SW480 (cell line): ENCODE measurements at regions not wholly inside any gene's neighbourhood (a gene's known extent, or its start where the extent isn't known, plus 50 kb on each side); places are given as distances from the start of the nearest gene placed in this dataset.
"Not testable (repeated sequence)": the region's sequence is repeated elsewhere in the genome, so short reads cannot be mapped to it uniquely, and the experiment has no call there.

Source experiments
- DNase-seq: peaks from one replicate; pipeline ENCODE4 v3.0.0-alpha.2; 2016; ENCODE audit warnings: low spot score

DNA sequence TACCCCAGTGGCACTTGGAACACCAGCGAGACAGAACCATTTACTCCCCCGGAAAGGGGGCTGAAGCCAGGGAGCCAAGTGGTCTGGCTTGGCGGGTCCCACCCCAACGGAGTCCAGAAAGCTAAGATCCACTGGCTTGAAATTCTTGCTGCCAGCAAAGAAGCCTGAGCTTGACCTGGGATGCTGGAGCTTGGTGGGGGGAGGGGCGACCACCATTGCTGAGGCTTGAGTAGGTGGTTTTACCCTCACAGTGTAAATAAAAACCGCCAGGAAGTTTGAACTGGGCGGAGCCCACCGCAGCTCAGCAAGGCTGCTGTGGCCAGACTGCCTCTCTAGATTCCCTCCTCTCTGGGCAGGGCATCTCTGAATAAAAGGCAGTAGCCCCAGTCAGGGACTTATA, 62.8 kb downstream of the RPS24 start:
- not testable (repeated sequence) for DNase-seq

DNA sequence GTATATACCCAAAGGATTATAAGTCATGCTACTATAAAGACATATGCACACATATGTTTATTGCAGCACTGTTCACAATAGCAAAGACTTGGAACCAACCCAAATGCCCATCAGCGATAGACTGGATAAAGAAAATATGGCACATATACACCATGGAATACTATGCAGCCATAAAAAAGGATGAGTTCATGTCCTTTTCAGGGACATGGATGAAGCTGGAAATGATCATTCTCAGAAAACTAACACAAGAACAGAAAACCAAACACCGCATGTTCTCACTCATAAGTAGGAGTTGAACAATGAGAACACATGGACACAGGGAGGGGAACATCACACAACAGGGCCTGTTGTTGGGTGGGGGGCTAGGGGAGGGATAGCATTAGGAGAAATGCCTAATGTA, 68.9 kb downstream of the RPS24 start:
- not testable (repeated sequence) for DNase-seq

DNA sequence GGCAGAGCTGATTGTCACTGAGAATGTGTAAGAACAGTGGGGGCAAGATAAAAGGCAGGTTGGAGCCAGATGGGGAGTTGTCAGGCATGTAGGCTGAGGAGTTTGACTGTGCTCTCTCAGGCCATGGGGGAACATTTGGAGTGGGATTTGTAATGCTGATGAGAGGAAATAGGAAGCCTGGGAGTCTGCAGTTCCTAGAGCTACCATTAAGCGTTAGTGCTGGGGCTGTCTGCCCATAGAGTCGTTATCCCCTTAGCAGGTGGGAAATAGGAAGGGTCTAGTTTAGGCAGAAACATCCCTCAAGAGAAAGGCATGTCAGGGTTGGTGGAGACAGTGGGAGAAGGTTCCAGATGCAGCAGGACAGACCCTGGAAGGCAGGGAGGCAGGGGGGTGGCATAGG, 75.5 kb downstream of the RPS24 start:
- no peak for DNase-seq

DNA sequence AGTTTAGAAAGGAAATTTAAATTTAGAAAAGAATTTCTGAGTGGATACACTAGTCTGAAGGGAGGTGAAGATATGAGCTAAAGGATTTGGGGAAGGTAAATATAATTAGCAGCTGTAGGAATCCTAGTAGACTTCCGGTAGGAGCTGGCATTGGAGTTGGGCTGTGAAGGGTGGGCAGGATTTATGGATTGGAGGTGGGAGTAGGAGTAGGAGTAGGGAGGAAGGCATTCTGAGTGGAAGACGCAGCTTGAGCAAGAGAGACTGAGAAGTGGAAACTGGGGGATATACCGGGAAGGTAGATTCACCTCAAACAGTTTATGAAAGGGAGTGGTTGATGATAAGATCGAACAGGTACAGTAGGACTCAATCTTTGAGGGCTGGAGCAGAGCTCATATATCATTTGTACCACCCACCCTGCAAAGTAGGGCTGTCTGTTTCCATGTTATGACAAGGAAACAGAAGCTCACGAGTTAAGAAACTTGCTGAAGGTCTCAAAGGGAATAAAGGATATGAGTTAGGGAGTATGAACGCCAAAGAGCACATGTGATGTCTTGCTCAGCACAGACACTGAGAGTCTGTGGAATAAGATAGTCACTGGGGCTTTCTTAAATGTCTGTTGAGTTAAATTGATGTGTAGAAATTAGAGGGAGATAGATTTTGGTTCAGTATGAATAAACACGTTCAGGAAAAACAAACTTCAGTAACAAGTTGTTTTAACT, 81.6 kb downstream of the RPS24 start:
- DNase-seq: no peak

DNA sequence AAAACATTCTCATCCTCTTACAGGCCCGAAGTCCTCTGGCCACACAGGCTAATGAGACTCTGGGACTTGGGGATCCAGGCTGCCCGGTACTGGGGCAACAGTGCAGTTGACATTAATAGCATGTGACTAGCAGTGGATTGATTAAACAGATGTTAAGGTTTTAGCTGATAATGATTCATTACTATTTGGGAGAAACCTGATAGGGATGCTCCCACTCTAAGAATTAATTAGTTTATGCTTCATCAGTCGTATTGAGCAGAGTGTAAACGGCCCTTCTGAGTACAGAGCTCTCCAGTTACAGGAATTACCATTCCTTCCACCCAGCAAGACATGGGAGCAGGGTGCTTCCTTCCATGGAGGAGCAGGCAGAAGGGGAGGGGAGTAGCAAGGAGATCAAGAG, 82.7 kb downstream of the RPS24 start:
- DNase-seq: no peak

DNA sequence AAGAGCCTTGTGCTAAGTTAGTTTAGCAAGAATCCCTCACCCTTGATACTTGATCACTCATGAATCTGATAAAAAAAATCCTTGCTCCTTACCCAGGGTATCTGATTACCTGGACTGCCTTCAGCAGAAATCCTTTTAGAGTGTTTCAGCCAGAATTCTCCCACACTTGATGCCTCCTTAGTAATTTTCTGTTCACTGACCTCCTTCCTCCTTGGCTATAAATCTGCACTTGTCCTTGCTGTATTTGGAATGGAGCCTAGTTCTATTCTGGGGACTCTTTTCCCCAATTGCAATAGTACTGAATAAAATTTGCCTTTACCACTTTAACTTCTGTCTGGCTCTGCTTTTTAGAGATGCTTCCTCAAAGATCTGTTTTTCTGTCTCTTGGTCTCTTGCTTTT, 84.9 kb downstream of the RPS24 start:
- no peak for DNase-seq

DNA sequence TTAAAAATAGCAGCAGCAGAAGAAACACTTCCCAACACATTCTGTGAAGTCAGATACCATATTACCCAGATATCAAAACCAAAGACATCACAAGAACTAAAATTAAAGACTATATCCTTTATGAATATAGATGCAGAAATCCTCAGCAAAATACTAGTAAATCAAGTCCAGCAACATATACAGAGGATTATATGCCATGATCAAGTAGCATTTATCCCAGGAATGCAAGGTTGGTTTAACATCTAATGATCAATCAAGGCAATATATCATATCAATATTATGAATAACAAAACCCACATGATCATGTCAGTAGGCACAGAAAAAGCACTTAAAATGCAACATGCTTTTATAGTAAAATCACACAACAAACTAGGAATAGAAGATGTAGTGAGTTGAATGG, 88.1 kb downstream of the RPS24 start:
- DNase-seq: no peak

DNA sequence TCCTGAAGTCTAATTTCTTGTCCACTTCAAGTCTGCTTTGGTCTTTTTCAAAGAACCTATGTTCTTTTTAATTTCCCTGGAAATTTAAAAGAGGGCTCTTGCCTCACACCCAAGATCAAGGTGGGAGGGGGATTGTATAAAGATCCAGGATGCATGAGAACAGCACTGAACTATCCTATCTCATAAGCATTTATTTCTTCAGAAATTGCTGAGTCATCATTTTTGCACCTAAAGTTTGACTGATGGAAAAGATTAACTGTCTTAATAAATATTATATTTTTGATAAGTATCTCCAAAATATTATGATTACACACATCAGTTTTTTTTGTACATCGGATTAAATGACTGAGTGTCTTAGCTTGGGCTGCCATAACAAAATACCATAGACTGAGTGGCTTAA, 90.5 kb downstream of the RPS24 start:
- no peak for DNase-seq

DNA sequence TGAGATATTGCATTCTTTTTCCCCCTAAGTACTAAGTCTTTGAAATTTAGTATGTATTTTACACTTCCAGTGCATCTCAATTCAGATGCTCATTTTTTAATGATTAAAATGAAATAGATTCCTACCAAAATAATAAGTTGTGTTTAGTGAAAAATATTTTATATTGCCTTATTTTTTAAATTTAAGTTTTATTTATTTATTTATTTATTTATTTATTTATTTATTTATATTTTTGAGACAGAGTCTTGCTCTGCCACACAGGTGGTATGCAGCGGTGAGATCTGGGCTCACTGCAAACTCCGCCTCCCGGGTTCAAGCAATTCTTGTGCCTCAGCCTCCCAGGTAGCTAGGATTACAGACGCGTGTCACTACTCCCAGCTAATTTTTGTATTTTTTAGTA, 95.5 kb downstream of the RPS24 start:
- no peak for DNase-seq

DNA sequence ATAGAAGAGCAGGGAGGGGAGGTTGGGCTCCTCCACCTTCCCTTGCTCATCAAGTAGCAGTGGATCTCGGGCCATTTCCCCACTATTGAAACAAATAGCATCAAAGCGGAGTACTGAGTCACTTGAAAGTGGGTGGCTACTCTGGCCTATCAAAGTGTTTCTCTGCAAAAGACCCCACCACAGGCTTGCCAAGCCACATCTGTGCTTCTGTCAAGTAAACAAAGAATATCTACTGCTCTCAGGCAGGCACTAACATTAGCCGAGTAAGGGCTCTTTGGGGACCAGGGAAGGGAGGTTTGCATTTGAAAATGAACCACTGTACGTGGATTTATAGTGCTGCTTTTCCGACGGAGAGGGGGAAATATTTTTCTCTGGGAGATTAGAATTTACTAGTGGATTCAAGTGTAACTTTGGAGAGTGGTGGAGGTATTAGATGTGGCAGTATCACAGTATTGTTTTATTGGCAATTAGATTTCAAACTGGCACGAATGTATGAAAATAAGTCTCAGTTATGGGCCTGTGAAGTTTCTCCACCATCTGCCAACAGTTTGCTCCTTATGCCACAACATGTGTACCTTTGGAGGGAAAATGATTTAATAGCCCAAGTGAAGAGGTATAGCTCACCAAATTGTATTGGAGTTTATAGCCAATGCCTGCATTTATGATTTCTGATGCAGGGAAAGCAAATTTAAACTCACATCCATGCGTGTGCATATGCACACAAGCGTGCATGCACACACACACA, 97.5 kb downstream of the RPS24 start:
- DNase-seq: no peak

DNA sequence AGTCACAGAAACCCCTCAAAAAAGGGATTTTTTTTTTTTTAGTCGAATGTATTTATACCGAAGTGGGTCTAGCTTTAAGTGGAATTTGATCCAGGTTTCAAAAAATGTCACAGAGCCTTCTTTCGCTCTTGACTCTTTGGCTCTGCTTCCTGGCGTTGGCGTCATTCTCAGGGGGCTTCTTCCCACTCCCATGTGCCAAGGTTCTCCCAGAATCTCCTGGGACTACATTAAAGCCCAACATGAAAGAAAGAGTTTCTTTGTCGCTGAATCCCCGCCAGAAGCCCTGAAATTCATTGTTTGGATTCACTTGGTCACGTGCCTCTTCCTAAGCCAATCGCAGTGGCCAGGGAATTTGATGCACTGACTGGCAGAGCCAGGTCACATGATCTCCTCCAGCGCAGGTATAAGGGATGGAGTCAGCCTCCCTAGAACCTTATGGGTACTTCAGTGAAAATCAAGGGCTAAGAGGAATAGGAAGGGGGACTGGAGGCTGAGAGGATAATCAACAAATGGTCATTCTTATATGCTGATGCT, 101.2 kb downstream of the RPS24 start:
- DNase-seq: no peak

DNA sequence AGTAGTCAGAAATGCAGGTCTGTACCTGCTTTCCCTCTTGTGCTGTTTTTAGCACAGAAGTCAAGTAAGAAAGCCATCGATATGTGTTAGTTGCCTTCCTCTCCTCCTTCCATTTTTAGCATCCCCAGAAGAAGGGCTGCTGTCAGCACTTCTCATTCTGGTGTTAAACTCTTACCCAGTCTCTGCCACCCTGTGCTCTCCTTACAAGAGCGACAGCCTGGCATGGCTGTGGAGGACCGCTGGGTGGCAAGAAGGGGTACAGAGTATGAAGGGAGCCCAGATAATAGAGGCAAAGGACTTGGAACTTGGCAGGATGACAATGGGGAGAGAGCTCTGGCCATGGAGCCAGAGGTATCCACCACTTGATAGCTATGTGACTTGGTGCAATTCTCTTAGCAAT, 103.5 kb downstream of the RPS24 start:
- DNase-seq: no peak

DNA sequence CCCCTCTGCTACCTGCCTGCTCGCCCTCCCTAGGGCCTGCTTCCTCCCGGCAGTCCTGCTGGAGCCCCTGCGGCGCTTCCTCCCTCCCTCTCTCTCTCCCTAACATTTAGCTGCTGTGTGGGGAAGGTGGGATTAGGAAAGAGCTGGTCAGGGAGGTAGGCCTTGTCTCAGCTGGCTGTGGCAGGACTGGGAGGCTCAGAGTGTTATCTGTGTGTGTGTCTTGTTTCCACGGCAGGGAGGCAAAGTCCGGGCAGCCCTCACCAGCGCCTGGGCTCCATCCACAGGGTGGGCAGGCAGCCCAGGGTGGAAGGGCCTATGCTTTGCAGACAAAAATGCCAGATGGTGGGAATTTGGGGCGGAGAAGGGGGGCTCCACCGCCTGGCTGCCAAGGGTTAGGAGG, 105.7 kb downstream of the RPS24 start:
- DNase-seq: no peak

DNA sequence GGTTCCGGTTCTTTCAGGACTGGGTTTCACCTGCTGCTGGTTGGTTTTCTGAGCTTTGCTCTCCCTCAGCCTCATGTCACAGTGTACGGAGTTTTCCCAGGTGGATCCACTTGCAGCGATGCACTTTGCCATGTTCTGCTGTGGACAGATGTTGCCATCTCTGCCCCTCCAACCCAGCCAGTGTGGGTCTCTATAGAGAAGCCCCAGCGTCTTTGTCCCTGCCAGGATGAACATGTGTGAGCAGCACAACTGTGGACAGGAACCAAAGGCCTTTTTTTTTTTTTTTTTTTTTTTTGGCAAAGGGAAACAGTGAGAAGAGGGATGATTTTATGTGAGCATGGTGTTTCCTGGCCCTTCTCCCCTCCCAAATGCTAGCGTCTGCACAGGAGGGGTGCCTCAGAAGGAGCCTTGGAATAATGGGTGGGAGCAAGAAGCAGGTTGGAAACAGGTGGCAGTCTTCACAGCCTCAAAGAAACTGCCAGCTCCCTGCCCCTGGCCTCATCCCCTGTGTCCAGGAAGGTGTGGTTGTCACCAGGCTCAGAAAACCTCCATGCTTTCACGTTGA, 106.5 kb downstream of the RPS24 start:
- DNase-seq: no peak

DNA sequence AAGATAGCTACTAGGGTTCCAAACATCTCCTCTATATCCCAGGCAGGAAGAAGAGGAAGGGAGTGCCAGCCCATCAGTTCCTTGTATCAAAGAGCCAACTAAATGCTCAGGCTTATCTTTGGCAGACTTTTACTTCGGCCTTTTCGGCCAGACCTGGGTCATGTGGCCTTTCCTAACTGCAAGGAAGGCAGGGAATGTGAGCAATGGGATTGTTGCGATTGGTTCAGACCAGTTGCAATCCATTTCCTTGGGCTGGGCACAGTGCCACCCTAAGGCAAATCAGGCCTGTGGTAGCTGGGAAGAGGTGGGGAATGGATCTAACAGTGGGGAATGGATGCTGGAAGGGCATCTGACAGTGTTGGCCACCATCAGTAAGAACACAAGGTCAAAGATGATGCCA, 109.9 kb downstream of the RPS24 start:
- DNase-seq: no peak

DNA sequence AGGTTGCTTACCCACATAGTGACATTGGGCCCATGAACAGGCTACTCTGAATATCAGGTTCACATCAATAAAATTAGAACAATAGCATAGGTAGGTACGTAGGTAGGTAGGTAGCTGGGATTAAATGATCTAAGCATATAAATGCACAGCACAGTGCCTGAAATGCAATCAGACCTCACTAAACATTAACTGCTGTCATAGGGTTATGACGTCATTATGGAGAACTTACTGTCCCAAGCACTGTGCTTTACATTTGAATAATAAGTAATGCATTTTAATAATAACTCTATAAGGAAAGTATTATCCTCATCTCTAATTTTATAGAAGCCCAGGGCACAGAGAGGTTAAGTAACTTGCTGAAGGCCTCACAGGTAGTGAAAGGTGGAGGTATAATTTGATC, 112.5 kb downstream of the RPS24 start:
- no peak for DNase-seq

DNA sequence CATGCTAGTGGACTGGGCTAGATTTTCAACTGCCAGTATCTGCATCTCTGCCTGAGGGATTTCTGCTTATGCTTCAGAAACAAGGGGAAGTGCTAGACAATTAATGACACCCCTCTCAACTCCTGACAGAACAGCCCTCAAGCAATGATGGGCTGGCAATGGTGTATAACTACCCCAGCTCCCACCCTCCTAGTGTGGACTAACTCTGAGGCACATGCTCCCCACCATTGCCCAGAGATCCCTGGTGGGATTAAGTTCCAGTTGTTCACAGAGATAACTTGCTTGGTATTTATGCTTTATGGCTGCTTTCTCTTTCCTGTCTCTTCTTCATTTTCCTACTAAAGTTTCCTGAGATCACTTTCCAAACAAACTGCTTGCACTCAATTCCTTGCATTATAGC, 113.5 kb downstream of the RPS24 start:
- DNase-seq: no peak

DNA sequence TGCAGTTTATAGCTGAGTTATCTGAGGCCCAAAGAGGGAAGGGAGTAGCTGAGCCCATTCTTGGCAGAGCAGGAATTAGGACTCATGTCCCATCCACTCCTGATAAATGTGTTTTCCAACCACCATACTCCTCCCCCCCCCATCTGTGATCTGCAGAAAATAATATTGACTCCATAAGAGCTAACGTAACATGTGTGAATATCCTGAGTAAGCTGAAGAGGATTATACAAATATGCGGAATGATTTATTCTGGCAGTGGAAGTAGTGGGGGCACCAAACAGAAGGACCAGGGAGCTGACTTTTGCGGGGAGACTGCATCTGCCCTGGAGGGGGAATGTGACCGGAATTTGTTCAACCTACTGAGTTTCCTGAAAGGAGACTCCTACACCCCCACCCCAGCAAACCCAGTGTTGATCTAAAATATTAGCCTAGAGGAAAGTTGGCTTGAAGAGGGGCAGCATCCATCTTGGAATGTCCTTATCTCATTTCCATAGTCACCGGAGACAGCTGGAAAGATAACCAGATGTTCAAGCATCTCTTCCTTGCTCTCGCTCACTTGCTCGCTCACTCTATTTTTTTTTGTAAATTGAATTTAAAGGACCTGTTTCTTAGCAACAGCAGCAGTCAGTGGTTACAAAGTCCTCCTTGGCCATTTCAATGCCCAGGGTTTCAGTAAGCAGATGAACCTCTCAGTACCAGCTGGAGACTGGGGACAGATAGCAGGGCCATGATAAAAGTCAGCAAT, 114.7 kb downstream of the RPS24 start:
- DNase-seq: no peak

DNA sequence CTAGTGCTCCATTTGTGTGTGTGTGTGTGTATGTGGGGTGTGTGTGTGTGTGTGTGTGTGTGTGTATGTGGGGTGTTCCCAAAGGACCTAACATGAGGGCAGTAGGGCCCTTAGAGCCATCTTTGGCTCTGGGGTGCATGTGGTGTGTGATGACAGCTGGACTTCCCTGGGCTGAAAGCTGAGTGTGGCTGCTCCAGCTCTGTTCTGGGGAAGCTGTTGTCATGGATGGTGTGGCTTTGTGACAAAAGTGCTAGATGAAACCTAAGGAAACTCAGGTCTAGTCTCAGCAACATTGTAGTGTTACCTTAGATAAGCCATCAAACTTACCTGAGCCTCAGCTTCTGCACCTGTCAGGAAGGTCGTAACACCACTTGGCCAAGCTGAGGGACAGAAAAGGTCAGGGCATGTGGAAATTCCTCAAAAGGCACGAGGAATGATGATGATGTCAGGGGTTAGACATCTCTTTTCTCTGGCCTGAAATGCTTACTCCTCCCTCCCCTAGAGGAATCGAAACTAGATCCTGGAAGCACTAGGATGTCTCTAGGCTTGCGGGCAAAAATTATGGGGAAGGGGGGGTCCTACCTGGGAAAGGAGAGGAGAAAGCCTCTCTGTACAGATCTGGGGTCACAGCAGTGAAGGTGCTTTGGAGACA, 115.4 kb downstream of the RPS24 start:
- no peak for DNase-seq

DNA sequence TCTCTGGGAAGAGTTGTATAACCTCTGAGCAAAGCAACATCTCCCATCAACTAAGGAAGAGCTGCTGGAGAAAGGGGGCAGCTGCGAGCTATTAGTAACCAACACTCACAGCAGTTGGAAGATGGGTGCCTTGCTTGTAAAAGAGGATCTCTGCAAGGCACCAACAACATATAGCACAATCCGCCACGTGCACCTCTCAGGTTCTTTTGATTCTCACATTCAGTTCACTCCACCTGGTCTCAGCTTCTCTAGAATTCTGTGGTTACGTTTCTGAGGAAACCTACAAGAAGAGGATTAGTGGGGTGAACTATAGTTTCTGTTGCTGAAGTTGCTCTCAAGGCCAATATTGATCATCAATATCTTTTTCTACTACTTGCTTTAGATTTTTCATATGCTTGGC, 117.1 kb downstream of the RPS24 start:
- no peak for DNase-seq

DNA sequence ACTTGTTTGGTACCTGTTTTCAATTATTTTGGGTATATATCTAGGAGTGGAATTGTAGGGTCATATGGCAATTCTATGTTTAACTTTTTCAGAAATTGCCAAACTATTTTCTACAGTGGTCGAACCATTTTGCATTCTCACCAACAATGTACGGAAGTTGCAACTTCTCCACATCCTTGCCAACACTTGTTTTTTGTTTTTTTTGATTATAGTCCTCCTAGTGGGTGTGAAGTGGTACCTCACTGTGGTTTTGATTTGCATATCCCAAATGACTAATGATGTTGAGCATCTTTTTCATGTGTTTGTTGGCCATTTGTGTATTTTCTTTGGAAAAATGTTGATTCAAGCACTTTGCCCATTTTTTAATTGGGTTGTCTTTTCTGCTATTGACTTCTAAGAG, 122.1 kb downstream of the RPS24 start:
- DNase-seq: no peak

DNA sequence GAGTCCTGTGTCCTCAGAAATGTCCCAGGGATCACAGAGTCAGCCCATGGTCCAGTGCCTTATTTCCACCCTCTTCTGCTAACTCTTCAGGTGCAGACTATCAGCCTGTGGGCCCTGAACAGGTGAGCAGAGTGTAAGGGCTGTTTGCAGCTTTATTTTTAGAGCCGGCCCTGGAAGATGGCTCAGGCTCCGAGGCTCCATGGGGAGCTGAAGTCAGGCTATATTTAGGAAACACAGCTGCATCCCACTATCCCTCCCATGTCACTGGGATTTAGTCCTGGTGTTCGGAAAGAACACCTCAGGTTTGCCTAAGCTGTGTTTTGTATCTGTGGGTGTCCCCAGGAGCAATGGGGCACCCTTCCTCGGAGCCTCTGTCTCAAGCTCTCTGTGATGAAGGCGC, 126.9 kb downstream of the RPS24 start:
- DNase-seq: no peak
